UCSD-AML1 (cell line): ENCODE measurements at regions not wholly inside any gene's neighbourhood (a gene's known extent, or its start where the extent isn't known, plus 50 kb on each side); places are given as distances from the start of the nearest gene placed in this dataset.
A peak's percentile ranks its signal among the peaks of the same experiment; 100 is the strongest.
"Not testable (repeated sequence)": the region's sequence is repeated elsewhere in the genome, so short reads cannot be mapped to it uniquely, and the experiment has no call there.

Experiments used
- DNase-seq: peaks from one replicate; lab custom pipeline; 2025; ENCODE audit not compliant: unreplicated experiment; lab: John Stamatoyannopoulos, UW

DNA sequence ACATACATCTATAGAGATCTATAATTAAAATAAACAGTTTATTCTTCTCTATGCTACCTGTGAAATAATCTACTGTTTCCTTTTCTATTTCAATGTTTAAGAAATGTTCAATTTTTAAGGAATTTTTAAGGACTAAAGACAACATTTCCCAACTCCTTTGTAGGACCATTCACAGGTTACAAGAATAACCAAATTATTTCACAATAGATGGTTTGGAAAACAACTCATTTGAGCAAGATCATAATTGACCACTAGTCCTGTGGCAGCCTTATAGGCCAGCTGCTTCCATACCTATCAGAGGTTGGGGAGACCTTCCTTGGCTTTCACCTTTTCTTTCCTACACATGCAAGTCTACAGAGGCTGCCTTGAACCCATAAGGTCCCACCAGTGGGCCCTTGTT lies 193.7 kb downstream of the TTC39B start:
- no peak for DNase-seq

- no peak for DNase-seq
These were observed 195.9 kb downstream of the TTC39B start for GRCh38 chr9:15111071-15111470.

DNA sequence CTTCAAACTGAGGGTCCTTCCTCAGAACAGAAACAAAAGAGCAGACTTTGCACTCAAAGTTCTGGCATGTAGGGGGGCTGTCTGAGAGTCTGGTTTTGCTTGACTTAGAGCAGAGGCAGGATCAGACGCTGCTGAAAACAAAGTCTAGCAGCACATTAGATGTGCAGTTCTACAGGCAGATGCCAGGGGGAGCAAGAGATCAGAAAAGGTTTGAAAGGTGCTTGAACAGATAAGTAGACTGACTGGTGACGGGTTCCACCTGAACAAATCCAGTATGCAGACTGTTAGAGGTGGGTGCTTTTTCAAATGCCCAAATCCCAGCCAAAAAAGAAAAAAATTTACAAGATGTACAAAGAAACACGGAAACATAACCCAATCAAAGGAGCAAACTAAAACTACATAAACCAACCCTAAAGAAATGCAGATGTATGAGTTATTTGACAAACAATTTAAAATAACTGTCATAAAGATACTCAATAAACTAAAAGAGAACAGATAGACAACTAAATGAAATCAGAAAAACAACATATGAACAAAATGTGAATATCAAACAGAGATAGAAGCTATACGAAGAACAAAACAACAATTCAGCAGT lies 194.7 kb upstream of the FREM1 start:
- DNase-seq = peak; percentile 8

- no peak for DNase-seq
These were observed 193.1 kb upstream of the FREM1 start for GRCh38 chr9:15103290-15103689.

DNA sequence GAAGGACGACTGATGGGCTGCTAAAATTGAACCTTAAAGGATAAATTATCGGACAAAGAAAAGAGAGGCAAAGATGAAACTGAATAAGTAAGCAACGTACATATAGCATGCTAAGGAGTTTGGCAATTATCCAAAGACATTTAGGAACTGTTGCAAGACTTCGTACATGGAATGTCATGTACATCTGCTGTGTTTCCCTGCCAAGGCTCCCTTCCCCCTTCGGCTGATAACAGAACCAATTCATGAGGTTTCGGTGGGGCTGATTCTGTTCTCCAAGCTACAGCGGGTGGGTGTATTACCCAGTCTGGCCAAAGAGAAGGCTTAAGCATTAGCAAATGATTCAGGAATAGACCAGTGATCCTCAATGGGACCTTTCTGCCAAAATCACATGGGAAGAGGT lies 190.9 kb upstream of the FREM1 start:
- no peak for DNase-seq

GRCh38 chr9:15100571-15100970 lies 190.3 kb upstream of the FREM1 start:
- DNase-seq = no peak

DNA sequence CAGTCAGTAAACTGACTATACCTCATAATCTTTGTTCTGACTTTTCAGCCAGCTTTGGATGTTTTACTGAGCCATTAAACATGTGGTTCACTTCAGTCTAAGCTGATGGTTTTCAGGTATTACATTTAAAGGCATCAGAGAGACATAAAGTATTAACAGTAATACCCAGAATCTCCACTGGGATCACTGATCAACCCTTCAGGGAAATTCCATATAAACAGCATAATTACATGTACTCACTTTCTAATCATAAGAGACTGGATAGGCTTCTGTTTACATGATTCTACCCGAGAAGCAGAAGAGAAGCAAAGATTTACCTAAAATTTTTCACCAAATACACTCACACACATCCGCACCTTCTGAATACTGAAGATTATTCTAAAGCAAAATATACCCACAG lies 186.7 kb upstream of the FREM1 start:
- DNase-seq = no peak

DNA sequence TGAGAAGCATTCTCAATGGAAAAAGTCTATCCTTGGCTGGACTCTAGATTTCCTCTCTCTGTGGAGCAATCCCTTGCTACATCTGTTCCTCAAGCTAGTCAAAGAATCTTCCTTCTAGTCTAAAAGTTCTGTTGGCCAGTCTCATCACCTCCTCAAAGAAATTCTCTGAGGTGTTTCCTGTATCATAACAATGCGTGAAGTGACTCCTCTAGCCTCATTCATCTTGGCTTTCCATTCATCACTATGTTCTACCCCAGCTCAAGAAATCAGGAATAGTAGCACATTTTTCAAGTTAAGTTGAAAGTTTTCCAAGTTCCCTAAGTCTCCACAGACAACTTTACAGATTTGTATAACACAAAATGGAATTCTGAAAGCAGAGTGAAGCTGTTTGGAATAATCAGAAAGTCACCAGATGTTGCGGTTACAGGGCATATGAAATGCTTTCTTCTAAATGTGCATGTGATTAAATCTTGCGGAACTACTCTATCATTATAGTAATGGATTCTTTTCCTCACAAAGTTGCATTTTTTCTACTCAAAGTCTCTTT lies 176.6 kb upstream of the FREM1 start:
- DNase-seq = no peak

DNA sequence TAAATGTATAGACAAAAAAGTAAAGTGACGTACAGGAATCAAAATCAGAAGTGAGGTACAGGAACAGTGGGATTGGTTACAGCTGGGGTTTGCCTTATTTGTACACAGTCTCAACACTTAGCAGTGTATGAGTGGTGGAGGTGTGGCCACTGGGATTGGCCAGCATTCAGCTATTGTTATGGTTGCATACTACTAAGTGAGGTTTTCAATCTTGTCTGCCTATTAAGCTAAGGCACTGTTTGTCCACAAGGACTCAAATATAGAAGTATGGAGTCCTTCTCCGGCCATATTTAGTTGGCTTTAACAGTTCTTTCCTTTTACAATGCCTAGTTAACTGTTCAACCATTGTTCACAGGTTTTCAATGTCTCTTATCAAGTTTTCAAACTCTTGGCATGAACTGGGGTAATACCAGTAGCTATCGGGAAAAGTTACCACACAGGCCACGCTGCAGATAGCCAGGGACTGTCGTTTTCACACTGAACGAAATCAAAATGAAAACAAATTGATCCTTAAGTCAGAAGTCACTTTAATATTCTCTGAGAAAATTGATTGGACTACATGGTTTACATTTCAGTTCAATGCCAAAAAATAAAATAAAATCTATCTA lies 176.0 kb upstream of the FREM1 start:
- no peak for DNase-seq

GRCh38 chr9:15081021-15081753 lies 171.0 kb upstream of the FREM1 start:
- no peak for DNase-seq

- no peak for DNase-seq
These were observed 170.2 kb upstream of the FREM1 start for GRCh38 chr9:15080401-15080800.

DNA sequence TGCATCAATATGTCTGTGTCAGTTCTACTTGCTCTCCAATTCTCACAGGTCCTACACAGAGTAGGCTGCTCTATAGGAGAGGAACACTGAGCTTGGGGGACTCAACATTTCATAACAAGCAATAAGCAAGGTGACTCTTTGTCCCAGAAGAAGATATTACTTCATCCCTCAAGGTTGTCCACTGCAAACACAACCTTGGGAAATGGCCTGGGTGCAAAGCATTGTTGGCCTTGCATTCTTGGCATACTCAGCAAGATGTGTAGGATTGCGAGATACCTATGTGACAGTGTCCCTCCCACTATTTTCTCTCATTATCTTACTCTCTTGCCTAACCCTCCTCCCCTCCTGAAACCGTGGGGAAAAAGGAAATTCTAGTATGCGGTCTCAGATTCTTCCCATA lies 169.8 kb upstream of the FREM1 start:
- DNase-seq = no peak

DNA sequence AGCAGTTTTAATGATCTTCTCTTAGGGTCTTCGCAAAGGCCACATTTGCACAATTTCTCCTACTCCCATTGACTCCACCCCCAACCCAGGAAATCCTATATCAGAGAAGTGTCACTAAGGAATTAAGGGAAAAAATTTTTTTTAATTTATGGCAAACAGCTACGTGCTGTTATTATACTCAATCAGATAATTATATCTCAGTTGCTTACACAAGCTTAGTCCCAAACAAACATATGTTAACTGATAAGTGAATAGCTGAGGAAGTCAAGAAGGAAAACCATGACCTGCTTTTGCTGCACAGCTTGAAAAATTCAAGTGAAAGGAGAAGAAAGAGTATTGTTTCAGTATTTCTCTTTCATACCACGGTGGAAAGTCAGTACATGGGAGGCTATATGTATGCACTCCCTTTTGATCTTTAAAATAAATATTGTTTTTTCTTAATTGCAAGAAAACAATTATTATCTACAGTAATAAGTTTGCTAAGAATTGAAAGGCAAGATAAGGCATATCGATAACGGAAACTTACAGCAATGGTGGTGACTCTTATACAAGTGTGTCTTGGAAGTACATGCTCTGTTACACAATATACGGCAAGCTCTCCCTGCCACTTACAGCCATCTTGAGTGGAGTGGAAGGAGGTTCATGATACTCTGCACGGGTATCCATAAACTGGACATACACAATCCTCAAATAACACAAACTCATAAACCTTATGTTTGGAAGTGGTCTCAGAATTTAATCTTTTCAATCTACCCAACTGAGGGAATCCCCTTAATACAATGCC lies 167.9 kb upstream of the FREM1 start:
- no peak for DNase-seq

GRCh38 chr9:15073620-15074019 lies 163.4 kb upstream of the FREM1 start:
- DNase-seq = no peak

GRCh38 chr9:15070716-15071115 lies 160.5 kb upstream of the FREM1 start:
- no peak for DNase-seq

GRCh38 chr9:15069106-15069505 lies 158.9 kb upstream of the FREM1 start:
- DNase-seq = no peak

GRCh38 chr9:15068261-15068660 lies 158.0 kb upstream of the FREM1 start:
- no peak for DNase-seq

- DNase-seq = no peak
These were observed 148.8 kb upstream of the FREM1 start for GRCh38 chr9:15059003-15059402.

GRCh38 chr9:15058236-15058635 lies 148.0 kb upstream of the FREM1 start:
- no peak for DNase-seq

DNA sequence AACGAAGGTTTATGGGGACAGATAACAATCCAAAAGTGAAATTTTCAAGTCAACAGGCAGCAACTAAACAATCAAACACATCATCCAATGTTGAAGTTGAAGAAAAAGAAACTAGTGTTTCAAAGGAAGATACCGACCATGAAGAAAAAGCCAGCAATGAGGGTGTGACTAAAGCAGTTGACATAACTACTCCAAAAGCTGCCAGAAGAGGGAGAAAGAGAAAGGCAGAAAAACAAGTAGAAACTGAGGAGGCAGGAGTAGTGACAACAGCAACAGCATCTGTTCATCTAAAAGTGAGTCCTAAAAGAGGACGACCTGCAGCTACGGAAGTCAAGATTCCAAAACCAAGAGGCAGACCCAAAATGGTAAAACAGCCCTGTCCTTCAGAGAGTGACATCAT lies 145.1 kb upstream of the FREM1 start:
- not testable (repeated sequence) for DNase-seq

DNA sequence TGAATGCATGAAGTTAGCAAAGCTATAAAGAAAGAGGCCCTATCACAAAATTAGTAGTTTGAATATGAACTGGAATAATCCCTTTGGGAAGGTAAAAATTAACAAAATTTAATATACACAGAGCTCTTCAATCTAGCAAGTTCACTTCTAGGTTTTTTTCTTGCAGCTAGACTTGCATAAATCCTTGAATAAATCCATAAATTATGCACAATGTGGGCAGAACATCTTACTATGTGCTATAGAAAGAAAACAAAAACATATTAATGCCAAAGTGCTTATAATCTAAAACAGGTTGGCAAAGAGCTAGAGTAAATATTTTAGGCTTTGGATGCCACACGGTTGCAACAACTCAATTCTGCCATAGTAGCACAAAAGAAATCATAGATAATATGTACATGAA lies 138.5 kb upstream of the FREM1 start:
- DNase-seq = no peak
